Hematopoietic multipotent progenitor cell treated with erythropoietin and hydrocortisone succinate and interleukin-3 and kit ligand, for 4 days (in vitro differentiated cells): ENCODE measurements at regions not wholly inside any gene's neighbourhood (a gene's known extent, or its start where the extent isn't known, plus 50 kb on each side); places are given as distances from the start of the nearest gene placed in this dataset.
"Not testable (repeated sequence)": the region's sequence is repeated elsewhere in the genome, so short reads cannot be mapped to it uniquely, and the experiment has no call there.

ENCODE experiments used
- DNase-seq: peaks from one replicate; pipeline ENCODE4 v3.0.0-alpha.2; 2015

DNA sequence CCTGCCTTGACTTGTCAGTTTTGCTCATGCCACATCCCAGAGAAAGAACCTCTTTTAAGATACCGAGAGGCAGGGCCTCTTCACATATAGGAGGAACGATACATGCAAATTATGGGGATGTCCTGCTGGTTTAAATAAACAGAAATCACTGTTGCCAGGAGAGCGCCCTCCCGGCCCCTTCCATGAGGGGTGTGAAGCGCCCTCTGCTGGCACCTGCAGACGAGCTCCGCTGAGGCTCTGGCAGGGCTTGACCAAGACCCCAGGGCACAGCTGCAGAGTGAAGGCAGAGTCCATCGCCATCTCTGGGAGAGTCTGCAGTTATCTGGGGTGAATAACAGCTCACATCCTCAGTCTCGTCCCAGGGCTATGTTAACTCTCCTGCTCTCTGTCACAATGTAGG lies 468.8 kb downstream of the RPIA start:
- DNase-seq = not testable (repeated sequence)

DNA sequence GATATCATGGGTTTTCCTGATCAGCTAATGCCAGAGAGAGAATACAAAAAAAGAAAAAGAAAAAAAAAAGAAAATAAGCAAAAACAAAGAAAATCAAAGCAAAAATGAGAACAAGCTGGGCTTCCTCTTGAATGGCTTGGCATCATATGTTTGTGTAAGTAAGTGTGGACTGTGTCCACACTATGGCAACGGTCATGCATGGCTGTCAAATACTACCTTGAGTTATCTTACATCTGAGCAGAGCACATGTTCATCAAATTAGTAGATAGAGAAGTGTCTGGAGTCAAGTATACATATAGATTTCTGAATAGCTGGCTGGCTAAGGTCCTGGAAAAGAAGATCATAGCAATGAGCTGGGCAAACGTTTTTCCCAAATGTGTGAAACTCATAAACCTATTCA lies 470.2 kb downstream of the RPIA start:
- not testable (repeated sequence) for DNase-seq

DNA sequence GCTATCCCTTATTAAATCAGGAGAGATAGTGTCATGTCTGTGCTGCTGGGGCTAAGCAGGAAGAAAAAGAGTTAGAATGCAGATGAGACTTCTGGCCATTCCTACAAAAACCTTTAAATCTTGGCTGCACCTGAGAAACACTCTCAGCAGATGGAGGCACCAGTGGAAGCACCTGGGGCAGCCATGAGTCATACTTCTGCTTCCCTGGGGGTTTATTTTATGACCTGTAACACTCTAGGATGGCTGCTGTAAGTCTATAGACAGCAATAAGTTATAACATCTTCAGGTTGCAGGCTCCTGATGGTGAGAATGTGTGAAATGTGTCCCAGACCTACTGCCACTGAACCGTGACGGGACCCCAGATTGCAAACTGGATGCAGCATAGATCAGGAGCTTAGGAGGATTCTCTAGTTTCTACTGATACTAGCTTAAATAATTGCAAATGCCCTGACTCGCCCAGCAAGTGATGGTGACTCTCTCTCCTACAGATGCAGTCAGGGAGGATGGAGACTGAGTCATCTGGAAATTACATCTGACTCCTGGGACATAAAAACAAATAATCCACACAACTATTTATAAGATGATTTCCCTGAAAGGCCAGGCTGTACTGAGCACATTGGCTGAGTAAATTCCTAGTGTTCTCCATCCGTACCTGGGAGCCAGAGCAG lies 479.2 kb downstream of the RPIA start:
- not testable (repeated sequence) for DNase-seq

DNA sequence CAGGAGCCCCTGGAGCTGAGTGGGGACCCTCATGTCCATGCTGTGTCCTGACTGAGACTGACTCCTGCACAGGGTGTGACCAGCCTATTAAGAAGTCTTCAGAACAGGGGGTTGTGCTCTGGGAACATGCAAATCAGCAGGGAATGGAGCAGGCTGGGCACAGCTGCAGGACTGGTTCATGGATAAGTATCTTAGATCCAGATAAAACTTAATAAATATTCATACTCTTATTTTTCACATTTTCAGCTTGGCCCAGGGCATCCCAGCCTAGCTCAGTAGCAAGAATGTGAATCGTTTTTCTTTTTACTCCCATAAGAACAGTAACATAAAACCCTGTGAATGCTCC lies 479.7 kb downstream of the RPIA start:
- not testable (repeated sequence) for DNase-seq

DNA sequence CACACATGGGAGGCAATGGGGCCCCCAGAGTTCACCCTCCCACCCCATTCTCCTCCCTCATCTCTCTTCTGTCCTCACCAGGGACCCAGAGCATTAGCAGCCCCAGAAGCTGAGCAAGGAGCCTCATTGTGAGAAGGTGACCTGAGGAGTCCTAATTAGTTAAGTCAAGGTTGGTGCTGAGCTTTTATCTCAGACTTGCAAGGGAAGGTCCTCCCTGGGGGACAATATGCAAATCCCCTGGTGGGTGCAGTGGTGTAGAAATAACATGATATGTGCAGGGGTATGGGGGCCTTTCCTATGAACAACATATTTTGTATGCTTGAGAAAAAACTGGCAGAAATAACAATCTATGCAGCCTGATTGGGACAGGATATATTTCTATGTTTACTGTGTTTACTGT lies 485.5 kb downstream of the RPIA start:
- DNase-seq = not testable (repeated sequence)

DNA sequence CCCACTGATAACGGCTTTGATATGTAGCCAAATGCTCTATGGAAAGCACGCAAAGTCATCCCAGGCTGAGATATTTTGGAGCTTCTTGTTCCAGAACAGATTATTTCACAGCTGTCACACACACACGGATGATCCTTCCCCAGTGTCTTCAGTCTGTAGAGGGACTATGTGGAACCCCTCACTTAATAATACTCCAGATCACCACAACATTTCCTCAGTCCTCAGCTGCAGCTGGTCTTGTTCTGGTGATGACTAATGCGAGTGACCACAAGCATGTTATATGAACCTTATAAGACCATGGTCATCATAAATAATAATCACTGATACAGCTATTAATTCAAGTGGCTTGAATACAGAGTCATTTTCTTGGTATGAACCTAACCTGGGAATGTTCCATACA lies 490.7 kb downstream of the RPIA start:
- peak; percentile 41 for DNase-seq

DNA sequence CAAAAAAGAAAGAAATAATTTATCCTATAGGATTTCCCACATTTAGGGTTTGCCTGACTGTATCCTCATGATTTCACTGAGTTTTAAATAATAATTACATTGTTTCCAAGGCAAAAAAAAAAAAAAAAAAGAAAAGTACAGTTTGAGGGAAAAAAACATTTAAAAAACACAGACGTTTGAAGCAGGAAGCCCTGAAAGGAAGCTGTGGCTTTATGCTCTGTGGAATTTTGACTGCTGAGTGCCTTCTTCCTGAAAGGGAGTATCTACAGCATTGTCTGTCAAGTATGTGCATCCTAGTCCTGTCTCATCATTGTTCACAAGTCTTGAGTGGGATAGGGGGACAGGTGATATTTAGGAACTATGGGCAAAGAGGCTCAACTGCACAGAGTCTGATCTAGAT lies 493.3 kb downstream of the RPIA start:
- DNase-seq = peak; percentile 50

DNA sequence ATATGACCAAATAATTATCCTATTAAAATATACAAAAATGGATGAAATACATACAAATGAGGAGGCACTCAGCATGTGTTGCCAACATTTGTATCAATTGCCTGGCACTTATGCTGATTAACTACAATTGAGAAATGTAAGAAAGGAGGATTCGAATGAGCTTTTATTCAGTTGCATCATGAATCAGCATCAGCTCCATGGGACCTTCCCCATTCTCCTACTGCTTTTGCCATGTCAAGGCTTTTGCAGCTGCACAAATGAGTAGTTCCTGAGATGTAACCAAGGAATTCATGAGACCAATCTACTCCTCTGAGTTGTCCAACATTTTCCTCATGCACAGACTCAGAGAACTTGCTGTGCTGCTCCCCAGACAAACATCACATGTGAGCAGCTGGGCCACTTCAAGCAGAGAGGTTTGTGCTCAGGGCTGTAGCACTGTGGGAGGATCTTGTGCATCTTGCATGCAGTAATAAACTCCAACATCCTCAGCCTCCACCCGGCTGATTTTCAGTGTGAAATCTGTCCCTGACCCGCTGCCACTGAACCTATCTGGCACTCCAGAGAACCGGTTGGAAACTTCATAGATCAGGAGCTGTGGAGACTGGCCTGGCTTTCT lies 504.3 kb downstream of the RPIA start:
- DNase-seq = not testable (repeated sequence)

DNA sequence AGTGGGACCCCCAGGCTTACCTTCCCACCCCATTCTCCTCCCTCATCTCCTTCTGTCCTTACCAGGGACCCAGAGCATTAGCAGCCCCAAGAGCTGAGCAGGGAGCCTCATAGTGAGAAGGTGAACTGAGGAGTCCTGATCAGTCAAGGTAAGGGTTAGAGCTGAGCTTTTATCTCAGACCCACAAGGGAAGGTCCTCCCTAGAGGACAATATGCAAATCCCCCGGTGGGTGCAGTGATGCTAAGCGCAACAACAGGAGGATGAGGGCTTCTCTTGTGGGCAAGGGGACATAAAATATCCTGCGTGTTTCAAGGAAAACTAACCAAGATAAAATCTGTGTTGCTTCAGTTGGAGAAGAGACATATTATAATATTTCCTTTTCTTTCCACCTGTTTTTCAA lies 505.2 kb downstream of the RPIA start:
- DNase-seq = not testable (repeated sequence)

DNA sequence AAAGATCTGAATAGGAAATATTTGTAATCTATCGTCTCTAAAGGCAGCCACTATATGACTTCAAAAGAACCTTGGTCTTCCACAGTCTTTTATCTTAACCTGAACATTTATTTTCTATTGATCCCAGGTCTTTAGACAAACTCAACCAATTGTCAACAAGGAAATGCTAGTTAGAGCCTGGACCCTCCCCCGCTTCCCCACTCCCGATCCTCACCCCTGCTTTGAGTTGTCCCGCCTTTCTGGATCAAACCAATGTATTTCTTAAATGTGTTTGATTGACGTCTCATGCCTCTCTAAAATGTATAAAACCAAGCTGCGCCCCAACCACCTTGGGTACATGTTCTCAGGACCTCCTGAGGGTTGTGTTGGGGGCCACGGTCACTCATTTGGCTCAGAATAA lies 506.6 kb downstream of the RPIA start:
- not testable (repeated sequence) for DNase-seq

DNA sequence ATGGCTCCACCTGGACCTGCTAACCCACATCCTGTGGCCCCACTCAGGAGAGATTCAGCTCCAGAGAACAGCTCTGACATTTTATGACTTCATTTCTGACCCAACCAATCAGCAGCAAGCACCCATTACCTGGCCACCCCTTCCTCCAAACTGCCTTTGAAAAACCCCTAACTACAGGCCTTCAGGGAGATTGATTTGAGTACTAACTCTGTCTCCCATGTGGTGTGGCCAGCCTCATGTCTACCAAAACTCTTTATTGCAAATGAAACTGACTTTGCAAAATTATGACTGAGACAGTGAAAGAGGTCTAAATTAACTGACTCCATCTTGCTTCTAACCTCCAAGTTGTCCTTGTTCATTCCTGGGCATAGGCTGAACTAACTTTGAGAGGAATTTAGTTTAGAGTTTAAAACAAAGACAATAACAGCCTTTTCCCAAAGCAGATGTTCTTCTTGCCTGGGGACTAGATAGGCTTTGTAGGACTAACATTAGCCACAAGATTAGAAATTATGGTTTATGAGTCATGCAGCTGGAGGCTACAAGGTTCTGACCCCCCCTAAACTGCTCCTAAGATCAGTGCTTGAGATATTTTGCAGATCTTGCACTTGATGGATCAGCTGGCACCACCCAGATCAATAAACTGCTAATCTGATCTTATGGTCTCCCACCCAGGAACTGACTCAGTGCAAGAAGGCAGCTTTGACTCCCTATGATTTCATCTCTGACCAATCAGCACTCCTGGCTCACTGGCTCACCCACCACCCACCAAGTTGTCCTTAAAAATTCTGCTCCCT lies 508.2 kb downstream of the RPIA start:
- peak; percentile 43 for DNase-seq

DNA sequence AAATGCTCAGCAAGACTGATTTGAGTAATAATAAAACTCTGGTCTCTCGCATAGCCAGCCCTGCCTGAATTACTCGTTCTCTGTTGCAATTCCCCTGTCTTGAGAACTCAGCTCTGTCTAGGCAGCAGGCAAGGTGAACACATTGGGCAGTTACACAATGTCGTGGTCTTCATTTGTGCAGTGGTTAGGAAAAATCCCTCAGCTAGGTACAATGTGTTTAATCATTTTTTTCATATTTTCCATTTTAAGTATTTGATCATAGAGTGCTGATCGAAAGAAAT lies 508.7 kb downstream of the RPIA start:
- not testable (repeated sequence) for DNase-seq

DNA sequence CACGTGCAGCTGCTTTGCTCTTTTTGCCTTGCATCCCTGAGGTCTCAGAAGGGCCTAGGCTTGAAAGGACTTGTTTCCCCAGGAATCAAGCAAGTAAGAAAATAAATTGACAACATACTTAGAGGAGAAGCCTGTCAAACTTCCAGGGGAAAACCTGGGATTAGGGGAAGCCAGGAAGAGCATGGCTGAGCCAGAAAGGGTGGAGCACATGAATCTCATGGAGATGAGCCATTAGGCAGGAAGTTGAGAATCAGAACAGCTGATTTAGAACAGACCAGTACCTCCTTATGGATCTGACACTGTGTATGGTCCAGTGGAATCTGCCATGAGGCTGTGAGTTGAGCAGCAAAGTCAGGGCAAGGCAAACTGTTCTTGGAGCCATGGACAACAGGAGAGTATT lies 511.0 kb downstream of the RPIA start:
- not testable (repeated sequence) for DNase-seq

DNA sequence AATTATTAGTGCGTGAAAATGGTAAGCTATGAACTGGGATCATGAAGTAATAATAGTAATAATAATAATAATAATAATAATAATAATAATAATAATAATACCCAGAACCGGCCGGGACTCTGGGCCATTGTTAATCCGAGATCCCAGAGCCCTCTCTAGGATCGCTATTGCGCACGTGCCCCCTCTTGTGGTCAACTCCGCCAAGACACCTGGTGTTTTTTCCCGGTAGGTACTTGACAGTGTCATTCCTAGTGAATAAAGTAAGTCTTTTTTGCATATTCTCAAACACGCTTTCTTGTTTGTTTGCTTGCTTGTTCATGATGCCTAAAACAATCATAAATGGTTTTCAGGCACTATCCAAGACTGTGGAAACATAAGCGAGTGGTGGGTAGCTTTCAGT lies 513.7 kb downstream of the RPIA start:
- peak; percentile 54 for DNase-seq

DNA sequence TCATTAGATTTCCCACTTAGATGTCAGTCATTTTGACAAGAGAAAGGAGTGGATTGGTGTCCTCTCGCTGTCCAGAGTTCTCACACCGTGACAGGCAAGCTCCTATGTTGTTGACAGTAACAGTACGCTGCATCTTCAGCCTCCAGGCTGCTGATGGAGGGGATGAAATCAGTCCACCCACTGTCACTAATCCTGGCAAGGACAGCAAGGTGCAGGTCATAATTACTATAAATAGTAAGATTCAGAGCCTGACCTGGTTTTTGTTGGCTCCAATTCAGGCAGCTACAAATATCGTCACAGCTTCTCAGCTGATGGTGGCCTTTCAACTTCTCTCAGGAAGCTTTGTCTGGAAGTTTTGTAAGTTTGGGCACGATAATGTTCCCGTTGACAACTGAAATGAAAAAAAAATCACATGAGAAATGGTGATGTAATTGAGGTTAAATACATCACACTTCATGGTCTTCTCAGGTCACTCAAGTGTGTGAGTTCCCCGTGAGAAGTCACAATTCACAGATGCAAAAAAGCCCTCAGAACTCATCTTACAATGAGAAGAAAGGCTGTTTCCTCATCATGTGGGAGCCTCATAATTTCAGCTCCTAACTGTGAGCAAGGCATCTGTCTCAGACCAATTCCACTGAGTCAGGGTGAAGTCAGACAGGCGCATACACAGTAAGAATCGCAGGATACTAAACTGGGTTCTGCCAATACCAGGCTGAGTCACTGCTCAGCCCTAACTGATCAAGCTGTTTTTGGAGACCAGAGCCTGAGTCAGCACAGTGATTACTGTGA lies 516.9 kb downstream of the RPIA start:
- DNase-seq = not testable (repeated sequence)

DNA sequence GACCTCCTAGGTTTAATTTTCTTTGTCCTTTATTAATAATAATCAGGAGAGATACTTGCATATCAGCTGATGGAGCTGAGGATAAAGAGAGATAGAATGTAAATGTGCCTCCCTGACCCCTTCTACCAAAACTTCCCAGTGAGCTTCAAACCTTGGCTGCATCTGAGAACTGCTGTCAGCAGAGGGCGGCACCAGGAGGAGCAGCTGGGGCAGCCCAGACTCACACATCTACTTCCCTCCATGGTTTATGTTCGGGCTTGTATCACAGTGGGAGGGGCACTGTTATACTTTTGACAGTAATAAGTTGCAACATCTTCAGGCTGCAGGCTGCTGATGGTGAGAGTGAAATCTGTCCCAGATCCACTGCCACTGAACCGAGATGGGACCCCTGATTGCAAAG lies 521.7 kb downstream of the RPIA start:
- DNase-seq = peak; percentile 62

DNA sequence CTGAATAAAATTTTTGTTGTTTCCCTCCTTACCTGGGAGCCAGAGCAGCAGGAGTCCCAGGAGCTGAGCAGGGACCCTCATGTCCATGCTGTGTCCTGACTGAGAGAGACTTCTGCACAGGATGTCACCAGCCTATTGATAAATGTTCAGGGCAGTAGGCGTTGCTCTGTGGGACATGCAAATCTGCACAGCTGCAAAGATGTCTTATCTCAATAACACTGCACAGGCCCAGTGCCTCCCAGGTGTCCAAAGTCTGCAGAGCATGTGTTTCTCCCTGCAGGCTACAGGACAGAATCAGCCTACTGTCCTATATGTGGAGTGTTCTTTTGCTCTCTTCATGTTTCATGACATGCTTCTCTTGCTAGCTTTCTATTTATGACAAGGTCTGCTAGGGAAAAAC lies 522.3 kb downstream of the RPIA start:
- not testable (repeated sequence) for DNase-seq

DNA sequence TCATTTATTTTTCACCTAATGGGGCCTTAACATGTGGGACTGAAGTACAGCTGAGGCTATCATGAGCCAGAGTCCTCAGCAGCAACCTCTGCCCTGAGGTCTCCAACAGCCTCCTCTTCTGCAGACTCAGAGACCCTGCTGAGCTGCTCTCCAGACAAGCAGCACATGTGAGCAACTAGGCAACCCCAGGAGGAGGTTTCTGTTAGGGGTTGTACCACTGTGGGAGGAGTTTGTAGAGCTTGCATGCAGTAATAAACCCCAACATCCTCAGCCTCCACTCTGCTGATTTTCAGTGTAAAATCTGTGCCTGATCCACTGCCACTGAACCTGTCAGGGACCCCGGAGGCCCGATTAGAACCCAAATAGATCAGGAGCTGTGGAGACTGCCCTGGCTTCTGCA lies 530.0 kb downstream of the RPIA start:
- DNase-seq = not testable (repeated sequence)

DNA sequence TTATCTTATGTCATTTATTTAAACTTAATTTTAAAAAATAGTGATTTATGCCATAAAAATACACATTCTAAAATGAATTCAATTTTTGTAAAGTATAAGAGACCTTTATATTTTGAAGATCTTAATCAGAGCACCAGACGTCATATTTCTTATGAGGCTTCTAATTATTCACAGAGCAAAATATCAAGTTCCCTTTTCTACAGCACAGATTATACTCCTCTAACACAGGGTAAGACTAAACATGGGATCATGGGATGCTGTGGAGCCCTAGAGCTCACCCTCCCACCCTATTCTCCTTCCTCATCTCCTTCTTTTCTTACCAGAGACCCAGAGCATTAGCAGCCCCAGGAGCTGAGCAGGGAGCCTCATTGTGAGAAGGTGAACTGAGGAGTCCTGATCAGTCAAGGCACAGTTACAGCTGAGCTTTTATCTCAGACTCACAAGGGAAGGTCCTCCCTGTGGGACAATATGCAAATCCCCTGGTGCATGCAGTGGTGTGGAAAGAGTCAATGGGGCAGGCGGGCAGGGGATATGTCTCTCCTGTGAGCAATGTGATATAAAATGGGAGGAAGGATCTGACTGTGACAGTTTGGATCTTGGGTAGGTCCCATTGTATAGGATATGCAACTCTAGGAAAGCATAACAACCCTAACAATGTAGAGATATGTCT lies 530.7 kb downstream of the RPIA start:
- not testable (repeated sequence) for DNase-seq

DNA sequence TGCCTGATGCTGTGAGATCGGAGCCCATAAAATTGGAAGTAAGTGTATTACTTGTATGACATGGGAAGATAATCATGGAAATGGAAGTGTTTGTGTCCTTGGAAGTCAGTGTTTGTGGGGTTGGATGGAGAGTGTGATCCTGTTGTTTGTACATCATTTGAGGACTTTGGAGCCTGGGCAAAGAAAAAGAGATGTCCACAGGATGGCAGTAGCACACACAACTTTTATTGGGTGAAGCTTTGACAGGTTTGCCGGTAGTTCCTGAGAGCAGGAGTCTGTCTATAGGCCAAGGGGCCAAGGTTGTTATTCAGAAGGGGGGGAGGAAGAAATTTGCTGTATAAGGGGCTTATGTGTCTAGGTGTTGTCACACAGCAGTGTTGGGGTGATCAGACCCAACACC lies 533.3 kb downstream of the RPIA start:
- DNase-seq = not testable (repeated sequence)

DNA sequence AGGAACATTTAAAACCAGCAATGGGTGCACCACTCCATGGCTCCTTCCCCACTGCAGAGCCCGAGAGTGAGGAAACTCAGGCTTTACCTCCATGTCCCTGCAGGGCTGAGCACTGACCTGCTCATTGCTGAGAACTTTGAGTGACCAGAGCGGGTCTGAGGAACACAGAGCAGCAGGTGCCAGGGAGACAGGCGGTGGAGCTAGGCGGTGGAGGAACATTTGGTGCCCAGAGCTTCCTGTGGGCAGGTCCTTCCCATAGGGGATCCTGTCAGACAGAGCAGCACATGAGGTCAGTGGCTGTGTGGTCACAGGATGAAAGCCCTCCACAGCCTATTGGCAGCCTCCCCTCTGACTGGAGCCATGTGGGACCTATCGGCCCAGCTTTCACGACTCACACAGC lies 538.5 kb downstream of the RPIA start:
- DNase-seq = not testable (repeated sequence)

DNA sequence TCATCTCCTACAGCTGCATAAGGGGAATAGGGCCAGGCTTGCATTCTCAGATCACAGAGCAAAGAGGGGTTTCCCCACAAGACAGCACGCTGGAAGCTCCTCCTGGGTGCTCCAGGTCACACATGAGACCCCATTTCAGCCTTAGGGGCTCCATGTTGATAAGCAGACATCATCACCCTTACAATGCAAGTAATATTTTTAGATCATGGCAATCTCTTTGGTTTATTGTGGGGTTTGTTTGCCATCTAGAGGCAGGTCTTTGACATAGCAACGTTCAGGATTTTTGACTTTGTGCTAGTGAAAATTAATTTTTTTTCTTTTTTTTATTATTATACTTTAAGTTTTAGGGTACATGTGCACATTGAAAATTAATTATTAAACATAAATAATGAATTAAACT lies 539.8 kb downstream of the RPIA start:
- DNase-seq = not testable (repeated sequence)

DNA sequence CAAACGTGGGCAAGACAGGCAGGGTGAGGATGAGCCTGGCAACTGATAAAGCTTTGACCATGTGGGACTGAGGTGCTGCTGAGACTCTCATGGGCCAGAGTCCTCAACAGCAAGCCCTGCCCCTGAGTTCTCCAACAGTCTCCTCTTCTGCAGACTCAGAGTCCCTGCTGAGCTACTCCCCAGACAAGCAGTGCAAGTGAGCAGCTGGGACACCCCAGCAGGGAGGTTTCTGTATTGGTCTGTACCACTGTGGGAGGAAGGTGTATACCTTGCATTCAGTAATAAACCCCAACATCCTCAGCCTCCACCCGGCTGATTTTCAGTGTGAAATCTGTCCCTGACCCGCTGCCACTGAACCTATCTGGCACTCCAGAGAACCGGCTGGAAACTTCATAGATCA lies 542.5 kb downstream of the RPIA start:
- not testable (repeated sequence) for DNase-seq
